Testis (tissue), 2 donors: ENCODE measurements at regions not wholly inside any gene's neighbourhood (a gene's known extent, or its start where the extent isn't known, plus 50 kb on each side); places are given as distances from the start of the nearest gene placed in this dataset.

Experiments
- DNase-seq: peaks from one replicate; pipeline ENCODE4 v3.0.0-alpha.2; 2019
- H3K27ac ChIP-seq, 2 donors: fragments of 200-600 bp; sonication (generic); one replicate each; pipeline ENCODE4 v1.5.1; 2019
- H3K27me3 ChIP-seq: fragments of 200-600 bp; sonication (generic); one replicate; pipeline ENCODE4 v1.5.1; 2019
- H3K36me3 ChIP-seq: fragments of 200-600 bp; sonication (generic); one replicate; pipeline ENCODE4 v1.5.1; 2017; ENCODE audit warnings: low read depth; ENCODE audit errors: missing control alignments
- H3K4me1 ChIP-seq: fragments of 200-600 bp; sonication (generic); one replicate; pipeline ENCODE4 v1.5.1; 2019
- H3K4me3 ChIP-seq, 2 donors: fragments of 200-600 bp; sonication (generic); one replicate each; pipeline ENCODE4 v1.5.1; 2017 to 2019
- H3K9me3 ChIP-seq: fragments of 200-600 bp; sonication (generic); one replicate; pipeline ENCODE4 v1.5.1; 2017
- CTCF ChIP-seq, 3 experiments: fragments of 450-650 bp in 2 of 3; fragments of 200-600 bp in 1 of 3; sonication (generic) in 1 of 3; IDR thresholded peaks; one replicate each; pipeline ENCODE4 v1.5.1; 2016 to 2019; ENCODE audit warnings: antibody characterized with exemption in 3 of 3, mild to moderate bottlenecking in 2 of 3, moderate library complexity in 1 of 3
- POLR2A ChIP-seq: fragments of 450-650 bp; IDR thresholded peaks from one replicate; pipeline ENCODE4 v1.6.1; 2017; ENCODE audit warnings: antibody characterized with exemption, mild to moderate bottlenecking, moderate library complexity
- WGBS, 2 donors: methylation state at CpG; one replicate each; pipeline ENCODE4 v1.1.5; 2018; 5-methylcytosine and 5-hydroxymethylcytosine counted together
- intact Hi-C: fragments of 100-400 bp; cut with DNase I; formaldehyde crosslinking; loops from one replicate; pipeline ENCODE4 v1.15.1; 2023; ENCODE audit warnings: low total_unique reads

GRCh38 chr7:57300747-57301146, 149.2 kb upstream of the ZNF716 start:
- intact Hi-C loops, result no loop called here
- no peak overlapping the region for H3K4me3 ChIP-seq
- 68 to 76% methylated on average over 4 of the region's 4 CpGs for WGBS, 2 donors
- DNase-seq, result no peak
- no peaks in the 10 kb centered on the region for H3K9me3 ChIP-seq
- no peaks in the 10 kb centered on the region for H3K4me1 ChIP-seq
- no peaks in the 10 kb centered on the region for H3K36me3 ChIP-seq
- no peak for TF ChIP-seq POLR2A
- no peak for TF ChIP-seq CTCF (IDR thresholded peaks at IDR 0.05)
- H3K27ac ChIP-seq, result no peak overlapping the region
- H3K27me3 ChIP-seq, result no peaks in the 10 kb centered on the region

- Histone ChIP-seq H3K4me1 (no peaks in the 10 kb centered on the region), H3K4me3 (peak overlapping the region in 1 of 2 donors; percentile 4), H3K27me3 (no peaks in the 10 kb centered on the region), H3K9me3 (no peaks in the 10 kb centered on the region), H3K27ac (no peak overlapping the region), H3K36me3 (no peaks in the 10 kb centered on the region)
- intact Hi-C loops, result no loop called here
- peak; percentile 46 for DNase-seq
- WGBS, 2 donors, result 37 to 40% methylated on average over 14 to 17 of the region's 17 CpGs
- TF ChIP-seq POLR2A (no peak), CTCF (IDR thresholded peaks at IDR 0.05) (peak in 2 of 3 experiments; percentile 30 to 49)
These were observed 144.7 kb upstream of the ZNF716 start for GRCh38 chr7:57305192-57305748.

GRCh38 chr7:57308631-57309408, 141.2 kb upstream of the ZNF716 start:
- Histone ChIP-seq H3K9me3 (no peaks in the 10 kb centered on the region), H3K4me3 (peak overlapping the region in 1 of 2 donors; percentile 29), H3K36me3 (no peaks in the 10 kb centered on the region), H3K4me1 (no peaks in the 10 kb centered on the region), H3K27ac (no peak overlapping the region), H3K27me3 (no peaks in the 10 kb centered on the region)
- 40 to 50% methylated on average over 18 to 20 of the region's 20 CpGs for WGBS, 2 donors
- peak; percentile 72 for DNase-seq
- peak; percentile 19 to 57 (median 39) for TF ChIP-seq CTCF (IDR thresholded peaks at IDR 0.05)
- no peak for TF ChIP-seq POLR2A
- intact Hi-C loops, result no loop called here

- H3K9me3 ChIP-seq, result no peaks in the 10 kb centered on the region
- no peak for TF ChIP-seq CTCF (IDR thresholded peaks at IDR 0.05)
- TF ChIP-seq POLR2A, result no peak
- 86% methylated on average over 4 of the region's 4 CpGs for WGBS, 2 donors
These were observed 122.9 kb upstream of the ZNF716 start for GRCh38 chr7:57327081-57327480.

More at GRCh38 chr7:57327081-57327480, 122.9 kb upstream of the ZNF716 start:
- Histone ChIP-seq H3K36me3 (no peaks in the 10 kb centered on the region), H3K4me1 (no peaks in the 10 kb centered on the region), H3K27ac (no peak overlapping the region), H3K4me3 (no peak overlapping the region), H3K27me3 (no peaks in the 10 kb centered on the region)
- DNase-seq, result no peak
- intact Hi-C loops, result no loop called here
